Body of pancreas (tissue), 4 donors: ENCODE measurements at regions not wholly inside any gene's neighbourhood (a gene's known extent, or its start where the extent isn't known, plus 50 kb on each side); places are given as distances from the start of the nearest gene placed in this dataset.

Experiments used
- ATAC-seq: fragments of 150-250 bp; one replicate; pipeline ENCODE4 v1.9.1; 2016
- DNase-seq, 4 donors: peaks; one replicate each; pipeline ENCODE4 v3.0.0-alpha.2; 2019
- H3K27ac ChIP-seq, 4 donors: fragments of 200-600 bp; sonication (generic); 1 replicate in 3 of 4; 2 replicates in 1 of 4; pipeline versions ENCODE4 v1.5.1 to v1.6.1; 2016 to 2019; ENCODE audit warnings: mild to moderate bottlenecking in 1 of 4, mixed read lengths in 1 of 4, moderate library complexity in 1 of 4
- H3K27me3 ChIP-seq, 2 donors: fragments of 200-600 bp; sonication (generic); one replicate each; pipeline ENCODE4 v1.6.0; 2016; ENCODE audit warnings: mild to moderate bottlenecking in 1 of 2
- H3K36me3 ChIP-seq, 2 donors: fragments of 200-600 bp; sonication (generic); replicated peaks in 1 of 2; 2 replicates each; pipeline ENCODE4 v1.5.1; 2016; ENCODE audit warnings: low read depth in 2 of 2; ENCODE audit not compliant: insufficient read depth in 1 of 2
- H3K4me1 ChIP-seq: fragments of 200-600 bp; sonication (generic); one replicate; pipeline ENCODE4 v1.6.0; 2016
- H3K4me3 ChIP-seq, 2 donors: fragments of 200-600 bp; sonication (generic); 1 replicate in 1 of 2; 2 replicates in 1 of 2; pipeline ENCODE4 v1.5.1; 2016 to 2019
- H3K9me3 ChIP-seq, 3 donors: fragments of 200-600 bp; sonication (generic); 1 replicate in 2 of 3; 2 replicates in 1 of 3; pipeline ENCODE4 v1.5.1; 2016
- POLR2A ChIP-seq, 3 donors: fragments of 450-650 bp; IDR thresholded peaks; one replicate each; pipeline ENCODE4 v1.6.1; 2016; ENCODE audit warnings: antibody characterized with exemption in 3 of 3, mild to moderate bottlenecking in 2 of 3
- WGBS, 2 donors: methylation state at CpG; one replicate each; pipeline ENCODE4 v1.1.5; 2017; 5-methylcytosine and 5-hydroxymethylcytosine counted together
- intact Hi-C: fragments of 100-400 bp; cut with DNase I; formaldehyde crosslinking; loops from one replicate; pipeline ENCODE4 v1.15.1; 2023
- TF ChIP-seq, protein P1 (sequence below), 7 experiments: fragments of 450-650 bp in 4 of 7; fragments of 200-600 bp in 3 of 7; sonication (generic) in 3 of 7; IDR thresholded peaks; one replicate each; pipeline ENCODE4 v1.5.1; 2016 to 2019; ENCODE audit warnings: antibody characterized with exemption in 7 of 7

- no peaks in the 10 kb centered on the region for H3K27me3 ChIP-seq
- intact Hi-C loops: no loop called here
- ATAC-seq: no peak
- TF ChIP-seq POLR2A (IDR thresholded peaks at IDR 0.05): no peak
- TF ChIP-seq, protein P1, sequence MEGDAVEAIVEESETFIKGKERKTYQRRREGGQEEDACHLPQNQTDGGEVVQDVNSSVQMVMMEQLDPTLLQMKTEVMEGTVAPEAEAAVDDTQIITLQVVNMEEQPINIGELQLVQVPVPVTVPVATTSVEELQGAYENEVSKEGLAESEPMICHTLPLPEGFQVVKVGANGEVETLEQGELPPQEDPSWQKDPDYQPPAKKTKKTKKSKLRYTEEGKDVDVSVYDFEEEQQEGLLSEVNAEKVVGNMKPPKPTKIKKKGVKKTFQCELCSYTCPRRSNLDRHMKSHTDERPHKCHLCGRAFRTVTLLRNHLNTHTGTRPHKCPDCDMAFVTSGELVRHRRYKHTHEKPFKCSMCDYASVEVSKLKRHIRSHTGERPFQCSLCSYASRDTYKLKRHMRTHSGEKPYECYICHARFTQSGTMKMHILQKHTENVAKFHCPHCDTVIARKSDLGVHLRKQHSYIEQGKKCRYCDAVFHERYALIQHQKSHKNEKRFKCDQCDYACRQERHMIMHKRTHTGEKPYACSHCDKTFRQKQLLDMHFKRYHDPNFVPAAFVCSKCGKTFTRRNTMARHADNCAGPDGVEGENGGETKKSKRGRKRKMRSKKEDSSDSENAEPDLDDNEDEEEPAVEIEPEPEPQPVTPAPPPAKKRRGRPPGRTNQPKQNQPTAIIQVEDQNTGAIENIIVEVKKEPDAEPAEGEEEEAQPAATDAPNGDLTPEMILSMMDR (IDR thresholded peaks at IDR 0.05): no peak
- no peaks in the 10 kb centered on the region for H3K4me1 ChIP-seq
- no peaks in the 10 kb centered on the region for H3K9me3 ChIP-seq
- H3K4me3 ChIP-seq: no peak overlapping the region
- H3K27ac ChIP-seq: no peak overlapping the region
- WGBS, 2 donors: 53 to 80% methylated on average over 1 of the region's 1 CpG
- DNase-seq: no peak
- no peaks in the 10 kb centered on the region for H3K36me3 ChIP-seq
Measured at GRCh38 chr5:136701191-136701590, 335.8 kb upstream of the TRPC7 start.

GRCh38 chr5:136699651-136700050 lies 334.3 kb upstream of the TRPC7 start:
- no peak overlapping the region for H3K27ac ChIP-seq
- H3K4me3 ChIP-seq: no peak overlapping the region
- no peaks in the 10 kb centered on the region for H3K36me3 ChIP-seq
- WGBS, 2 donors: 49 to 55% methylated on average over 7 of the region's 7 CpGs
- no peak for ATAC-seq
- no peaks in the 10 kb centered on the region for H3K9me3 ChIP-seq
- no peak for TF ChIP-seq POLR2A (IDR thresholded peaks at IDR 0.05)
- TF ChIP-seq, protein P1 (IDR thresholded peaks at IDR 0.05): no peak
- H3K27me3 ChIP-seq: no peaks in the 10 kb centered on the region
- intact Hi-C loops: no loop called here
- DNase-seq: no peak
- no peaks in the 10 kb centered on the region for H3K4me1 ChIP-seq

DNA sequence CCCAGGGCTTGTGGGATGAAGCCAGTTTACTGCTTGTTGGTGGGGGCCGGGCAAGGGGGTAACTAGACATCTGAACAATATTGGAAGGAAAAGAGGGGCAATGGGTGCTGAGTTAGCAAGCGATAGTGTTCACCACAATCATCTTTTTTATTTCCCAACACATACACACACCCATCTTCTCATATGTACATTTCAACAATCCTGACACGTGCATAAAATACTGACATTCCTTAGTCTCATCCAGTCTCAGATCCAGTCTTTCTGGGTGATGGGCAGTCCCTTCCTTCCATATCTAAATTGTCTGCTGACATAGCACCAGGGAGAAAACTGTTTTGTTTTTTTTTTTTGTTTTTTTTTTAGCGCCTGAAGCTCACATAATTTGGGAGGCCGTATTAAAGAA lies 333.6 kb upstream of the TRPC7 start:
- intact Hi-C loops: no loop called here
- Histone ChIP-seq H3K27ac (no peak overlapping the region), H3K36me3 (no peaks in the 10 kb centered on the region), H3K4me1 (no peaks in the 10 kb centered on the region), H3K4me3 (no peak overlapping the region), H3K9me3 (no peaks in the 10 kb centered on the region), H3K27me3 (no peaks in the 10 kb centered on the region)
- DNase-seq (no peak), ATAC-seq (no peak)
- TF ChIP-seq, protein P1 (IDR thresholded peaks at IDR 0.05): no peak
- TF ChIP-seq POLR2A (IDR thresholded peaks at IDR 0.05): no peak
- 70 to 73% methylated on average over 5 of the region's 5 CpGs for WGBS, 2 donors

DNA sequence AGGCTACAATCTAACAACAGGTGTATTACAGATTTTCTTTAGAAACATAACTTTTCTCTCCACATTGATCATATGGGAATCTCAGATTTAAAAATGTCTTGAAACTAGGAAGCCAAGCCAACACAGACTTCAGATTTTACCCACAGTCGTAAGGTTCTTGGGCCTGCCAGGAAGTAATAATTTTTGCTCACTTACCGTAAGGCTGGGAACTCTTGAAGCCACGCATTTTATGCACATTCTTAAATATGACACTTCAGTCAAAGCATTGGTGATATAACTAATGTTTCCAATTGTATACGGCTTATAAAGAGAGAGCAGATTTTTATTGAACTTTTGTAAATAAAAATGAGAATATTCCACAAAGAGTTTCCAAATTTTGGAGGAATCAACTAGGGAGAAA lies 328.9 kb upstream of the TRPC7 start:
- TF ChIP-seq, protein P1 (IDR thresholded peaks at IDR 0.05): no peak
- no peak for TF ChIP-seq POLR2A (IDR thresholded peaks at IDR 0.05)
- no peaks in the 10 kb centered on the region for H3K9me3 ChIP-seq
- no peak overlapping the region for H3K27ac ChIP-seq
- no peaks in the 10 kb centered on the region for H3K36me3 ChIP-seq
- no peak for DNase-seq
- 71 to 73% methylated on average over 4 of the region's 4 CpGs for WGBS, 2 donors
- intact Hi-C loops: no loop called here
- H3K27me3 ChIP-seq: no peaks in the 10 kb centered on the region
- H3K4me1 ChIP-seq: no peaks in the 10 kb centered on the region
- H3K4me3 ChIP-seq: no peak overlapping the region
- ATAC-seq: no peak

DNA sequence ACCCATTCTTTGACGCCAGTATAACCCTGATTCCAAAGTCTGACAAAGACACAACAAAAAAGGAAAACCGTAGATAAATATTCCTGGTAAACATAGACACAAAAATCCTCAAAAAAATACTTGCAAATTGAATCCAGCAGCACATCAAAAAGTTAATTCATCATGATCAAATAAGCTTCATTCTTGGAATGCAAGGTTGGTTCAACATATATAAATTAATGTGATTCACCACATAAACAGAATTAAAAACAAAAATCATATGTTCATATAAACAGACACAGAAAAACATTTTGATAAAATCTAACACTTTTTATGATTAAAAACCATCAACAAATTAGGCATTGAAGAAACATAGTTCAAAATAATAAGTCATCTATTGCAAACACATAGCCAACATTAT lies 324.2 kb upstream of the TRPC7 start:
- no peak for ATAC-seq
- DNase-seq: no peak
- intact Hi-C loops: no loop called here
- 16 to 28% methylated on average over 2 of the region's 2 CpGs for WGBS, 2 donors
- Histone ChIP-seq H3K4me1 (no peaks in the 10 kb centered on the region), H3K27me3 (no peaks in the 10 kb centered on the region), H3K9me3 (no peaks in the 10 kb centered on the region), H3K27ac (no peak overlapping the region), H3K36me3 (no peaks in the 10 kb centered on the region), H3K4me3 (no peak overlapping the region)
- no peak for TF ChIP-seq POLR2A (IDR thresholded peaks at IDR 0.05)
- TF ChIP-seq, protein P1 (IDR thresholded peaks at IDR 0.05): no peak
